ENCODE measurements at regions not wholly inside any gene's neighbourhood (a gene's known extent, or its start where the extent isn't known, plus 50 kb on each side); places are given as distances from the start of the nearest gene placed in this dataset.

GRCh38 chr5:152634586-152634985 lies 229.5 kb upstream of the NMUR2 start:
- no peak for TF ChIP-seq POLR2AphosphoS5 (IDR thresholded peaks at IDR 0.05)
- no peak for TF ChIP-seq CTCF (IDR thresholded peaks at IDR 0.05)
